Heart right ventricle (tissue), 16 donors: ENCODE measurements at regions not wholly inside any gene's neighbourhood (a gene's known extent, or its start where the extent isn't known, plus 50 kb on each side); places are given as distances from the start of the nearest gene placed in this dataset.
"Not testable (repeated sequence)": the region's sequence is repeated elsewhere in the genome, so short reads cannot be mapped to it uniquely, and the experiment has no call there.

ENCODE experiments used
- ATAC-seq, 8 donors: fragments of 200-7000 bp; cut with Tn5 transposase; one replicate each; pipeline ENCODE4 v1.9.1; 2020; ENCODE audit warnings: mild to moderate bottlenecking in 8 of 8, moderate library complexity in 8 of 8, moderate number of reproducible peaks in 1 of 8
- DNase-seq, 2 donors: peaks; one replicate each; pipeline ENCODE4 v3.0.0-alpha.2; 2020
- H3K27ac ChIP-seq, 10 donors: fragments of 200-600 bp; sonication (generic) in 2 of 10; one replicate each; pipeline versions ENCODE4 v1.5.0 to v1.8.0; 2020 to 2022; ENCODE audit warnings: mild to moderate bottlenecking in 3 of 10
- H3K27me3 ChIP-seq, 7 donors: fragments of 200-600 bp; one replicate each; pipeline ENCODE4 v1.8.0; 2021 to 2022; ENCODE audit warnings: mild to moderate bottlenecking in 2 of 7
- H3K36me3 ChIP-seq, 9 donors: fragments of 200-600 bp; sonication (generic) in 1 of 9; one replicate each; pipeline versions ENCODE4 v1.5.0 to v1.8.0; 2020 to 2022; ENCODE audit warnings: mild to moderate bottlenecking in 2 of 9
- H3K4me1 ChIP-seq, 9 donors: fragments of 200-600 bp; sonication (generic) in 1 of 9; one replicate each; pipeline versions ENCODE4 v1.5.0 to v1.8.0; 2020 to 2022; ENCODE audit warnings: mild to moderate bottlenecking in 4 of 9
- H3K4me3 ChIP-seq, 10 donors: fragments of 200-600 bp; sonication (generic) in 2 of 10; one replicate each; pipeline versions ENCODE4 v1.5.0 to v1.8.0; 2020 to 2022; ENCODE audit warnings: mild to moderate bottlenecking in 7 of 10, moderate library complexity in 2 of 10
- H3K9me3 ChIP-seq, 11 donors: fragments of 200-600 bp in 10 of 11; sonication (generic) in 2 of 11; one replicate each; pipeline versions ENCODE4 v1.5.0 to v1.8.0; 2013 to 2022; ENCODE audit warnings: mild to moderate bottlenecking in 2 of 11, control low read depth in 1 of 11, moderate library complexity in 1 of 11
- WGBS, 2 donors: extraction: QIAGEN DNeasy Blood & Tissue Kit; methylation state at CpG; one replicate each; pipeline ENCODE4 v1.1.7; 2013; ENCODE audit warnings: inconsistent platforms in 1 of 2; 5-methylcytosine and 5-hydroxymethylcytosine counted together
- intact Hi-C, 10 donors: fragments of 100-400 bp; cut with DNase I; formaldehyde crosslinking; loops; one replicate each; pipeline versions ENCODE4 v1.11.1 to v1.14.2; 2022
- TF ChIP-seq, protein P1 (sequence below), 9 donors: fragments of 200-600 bp; sonication (generic) in 2 of 9; IDR thresholded peaks; one replicate each; pipeline versions ENCODE4 v1.5.0 to v1.8.0; 2021 to 2022; ENCODE audit warnings: antibody characterized with exemption in 9 of 9, mild to moderate bottlenecking in 5 of 9, moderate library complexity in 1 of 9
- donor health status: Arrhythmogenic right ventricular cardiomyopathy.
- donor health status: ischemic (EF 13 %, LVEDD 7.1; RV severe dilation, severe dysfunction).
- donor health status: healthy with polysubstance abuse.
- donor health status: DM: no; HTN: yes; CAD: no.
- donor health status: DM: no; HTN: no; CAD: no.
- donor health status: ischemic (EF 25% LVEDD 6.9; RV normal size, moderate dysfunction).
- donor health status: ischemic (EF 25% LVEDD 5.7; RV mildly dilated, moderate dysfunction).
- donor health status: healthy.
- donor health status: DM: yes; HTN: yes; CAD: no.
- donor health status: Ischemic cardiomyopathy.
- donor health status: ischemic (EF 35%, LVEDD 5.7; RV mildly dilated, moderate dysfunction).
- donor health status: nonischemic (EF 11% LVEDD 7.7; RV severe dilation, severe dysfunction).
- donor health status: DM: yes; HTN: yes; CAD: no.
- donor health status: PGD.
- donor health status: ischemic (EF 29% LVEDD 5.4; RV normal size, mild dysfunction).
- donor health status: nonischemic (EF 23%, LVEDD 6.1; RV moderate dilation, normal function).

- ATAC-seq: no peak
- 82 to 86% methylated on average over 2 of the region's 2 CpGs for WGBS, 2 donors
- no peaks in the 10 kb centered on the region for H3K9me3 ChIP-seq
Observed at GRCh38 chr4:187679450-187679849, 316.1 kb upstream of the ZFP42 start.

GRCh38 chr4:187685247-187685646 is 310.3 kb upstream of the ZFP42 start:
- no peak overlapping the region for H3K27ac ChIP-seq
- TF ChIP-seq, protein P1, sequence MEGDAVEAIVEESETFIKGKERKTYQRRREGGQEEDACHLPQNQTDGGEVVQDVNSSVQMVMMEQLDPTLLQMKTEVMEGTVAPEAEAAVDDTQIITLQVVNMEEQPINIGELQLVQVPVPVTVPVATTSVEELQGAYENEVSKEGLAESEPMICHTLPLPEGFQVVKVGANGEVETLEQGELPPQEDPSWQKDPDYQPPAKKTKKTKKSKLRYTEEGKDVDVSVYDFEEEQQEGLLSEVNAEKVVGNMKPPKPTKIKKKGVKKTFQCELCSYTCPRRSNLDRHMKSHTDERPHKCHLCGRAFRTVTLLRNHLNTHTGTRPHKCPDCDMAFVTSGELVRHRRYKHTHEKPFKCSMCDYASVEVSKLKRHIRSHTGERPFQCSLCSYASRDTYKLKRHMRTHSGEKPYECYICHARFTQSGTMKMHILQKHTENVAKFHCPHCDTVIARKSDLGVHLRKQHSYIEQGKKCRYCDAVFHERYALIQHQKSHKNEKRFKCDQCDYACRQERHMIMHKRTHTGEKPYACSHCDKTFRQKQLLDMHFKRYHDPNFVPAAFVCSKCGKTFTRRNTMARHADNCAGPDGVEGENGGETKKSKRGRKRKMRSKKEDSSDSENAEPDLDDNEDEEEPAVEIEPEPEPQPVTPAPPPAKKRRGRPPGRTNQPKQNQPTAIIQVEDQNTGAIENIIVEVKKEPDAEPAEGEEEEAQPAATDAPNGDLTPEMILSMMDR (IDR thresholded peaks at IDR 0.05): no peak
- no peaks in the 10 kb centered on the region for H3K36me3 ChIP-seq
- DNase-seq: no peak
- no peak for ATAC-seq
- WGBS, 2 donors: 71 to 73% methylated on average over 6 of the region's 6 CpGs
- no peaks in the 10 kb centered on the region for H3K4me1 ChIP-seq
- H3K9me3 ChIP-seq: no peaks in the 10 kb centered on the region
- intact Hi-C loops: no loop called here
- H3K27me3 ChIP-seq: peaks cover 0 to 6% (median 0%) of the 10 kb centered on the region in 7 donors
- no peak overlapping the region for H3K4me3 ChIP-seq

More at GRCh38 chr4:187679450-187679849, 316.1 kb upstream of the ZFP42 start:
- H3K4me3 ChIP-seq: no peak overlapping the region
- peaks cover 0 to 2% (median 0%) of the 10 kb centered on the region in 7 donors for H3K27me3 ChIP-seq
- H3K27ac ChIP-seq: no peak overlapping the region
- no peaks in the 10 kb centered on the region for H3K4me1 ChIP-seq
- TF ChIP-seq, protein P1 (IDR thresholded peaks at IDR 0.05): no peak
- DNase-seq: no peak
- intact Hi-C loops: no loop called here
- no peaks in the 10 kb centered on the region for H3K36me3 ChIP-seq

- intact Hi-C loops: no loop called here
- WGBS, 2 donors: 71 to 73% methylated on average over 4 of the region's 4 CpGs
Observed at GRCh38 chr4:187687697-187688096, 307.9 kb upstream of the ZFP42 start.

GRCh38 chr4:187692626-187693025 is 302.9 kb upstream of the ZFP42 start:
- Histone ChIP-seq H3K9me3 (peaks cover 0 to 7% (median 0%) of the 10 kb centered on the region in 11 donors), H3K36me3 (no peaks in the 10 kb centered on the region), H3K27ac (no peak overlapping the region), H3K4me3 (no peak overlapping the region), H3K27me3 (no peaks in the 10 kb centered on the region), H3K4me1 (no peaks in the 10 kb centered on the region)
- ATAC-seq (no peak), DNase-seq (no peak)
- intact Hi-C loops: no loop called here
- WGBS, 2 donors: 61 to 76% methylated on average over 6 of the region's 6 CpGs
- TF ChIP-seq, protein P1 (IDR thresholded peaks at IDR 0.05): no peak

More at GRCh38 chr4:187687697-187688096, 307.9 kb upstream of the ZFP42 start:
- Histone ChIP-seq H3K4me3 (no peak overlapping the region), H3K27me3 (peaks cover 0 to 6% (median 0%) of the 10 kb centered on the region in 7 donors), H3K9me3 (no peaks in the 10 kb centered on the region), H3K36me3 (no peaks in the 10 kb centered on the region), H3K4me1 (no peaks in the 10 kb centered on the region), H3K27ac (no peak overlapping the region)
- TF ChIP-seq, protein P1 (IDR thresholded peaks at IDR 0.05): no peak
- DNase-seq (no peak), ATAC-seq (no peak)

DNA sequence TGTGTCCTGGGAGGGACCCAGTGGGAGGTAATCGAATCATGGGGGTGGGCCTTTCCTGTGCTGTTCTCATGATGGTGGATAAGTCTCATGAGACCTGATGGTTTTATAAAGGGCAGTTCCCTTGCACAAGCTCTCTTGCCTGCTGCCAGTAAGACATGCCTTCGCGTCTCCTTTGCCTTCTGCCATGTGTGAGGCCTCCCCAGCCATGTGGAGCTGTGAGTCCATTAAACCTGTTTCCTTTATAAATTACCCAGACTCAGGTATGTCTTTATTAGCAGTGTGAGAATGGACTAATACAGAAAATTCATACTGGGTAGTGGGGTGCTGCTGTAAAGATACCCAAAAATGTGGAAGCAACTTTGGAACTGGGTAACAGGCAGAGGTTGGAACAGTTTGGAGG is 300.0 kb upstream of the ZFP42 start:
- not testable (repeated sequence) for ATAC-seq

More for the DNA sequence above, 300.0 kb upstream of the ZFP42 start:
- H3K27me3 ChIP-seq, H3K27ac ChIP-seq, H3K36me3 ChIP-seq, intact Hi-C loops, H3K4me1 ChIP-seq, H3K4me3 ChIP-seq, DNase-seq: not testable (repeated sequence)
- peaks cover 0 to 12% (median 0%) of the 10 kb centered on the region in 11 donors for H3K9me3 ChIP-seq
- WGBS, 2 donors: 81 to 94% methylated on average over 3 of the region's 3 CpGs
